HG03025 (cell line): ENCODE measurements at regions not wholly inside any gene's neighbourhood (a gene's known extent, or its start where the extent isn't known, plus 50 kb on each side); places are given as distances from the start of the nearest gene placed in this dataset.
"Not testable (repeated sequence)": the region's sequence is repeated elsewhere in the genome, so short reads cannot be mapped to it uniquely, and the experiment has no call there.

ENCODE experiments used
- ATAC-seq: cut with Tn5 transposase; IDR thresholded peaks from one replicate; pipeline ENCODE4 v1.9.1; 2021; ENCODE audit warnings: mild to moderate bottlenecking, moderate library complexity; ENCODE audit not compliant: unreplicated experiment, low FRiP score

DNA sequence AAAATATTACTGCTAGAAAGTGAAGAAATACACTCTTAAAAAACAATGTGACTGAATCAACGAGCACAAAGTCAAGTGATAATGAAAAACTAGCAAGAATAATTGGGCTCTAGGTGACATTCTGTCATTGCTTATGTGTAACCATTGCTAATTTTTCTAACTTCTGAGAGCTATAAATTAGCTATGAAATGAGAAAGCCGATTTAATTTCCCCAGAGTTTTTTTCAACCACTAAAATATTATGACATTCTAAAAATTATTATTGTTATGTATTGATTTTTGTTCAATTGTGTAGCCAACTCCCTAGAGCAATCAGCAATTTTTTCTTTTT is 458.6 kb upstream of the ATXN8OS start:
- ATAC-seq = no peak

DNA sequence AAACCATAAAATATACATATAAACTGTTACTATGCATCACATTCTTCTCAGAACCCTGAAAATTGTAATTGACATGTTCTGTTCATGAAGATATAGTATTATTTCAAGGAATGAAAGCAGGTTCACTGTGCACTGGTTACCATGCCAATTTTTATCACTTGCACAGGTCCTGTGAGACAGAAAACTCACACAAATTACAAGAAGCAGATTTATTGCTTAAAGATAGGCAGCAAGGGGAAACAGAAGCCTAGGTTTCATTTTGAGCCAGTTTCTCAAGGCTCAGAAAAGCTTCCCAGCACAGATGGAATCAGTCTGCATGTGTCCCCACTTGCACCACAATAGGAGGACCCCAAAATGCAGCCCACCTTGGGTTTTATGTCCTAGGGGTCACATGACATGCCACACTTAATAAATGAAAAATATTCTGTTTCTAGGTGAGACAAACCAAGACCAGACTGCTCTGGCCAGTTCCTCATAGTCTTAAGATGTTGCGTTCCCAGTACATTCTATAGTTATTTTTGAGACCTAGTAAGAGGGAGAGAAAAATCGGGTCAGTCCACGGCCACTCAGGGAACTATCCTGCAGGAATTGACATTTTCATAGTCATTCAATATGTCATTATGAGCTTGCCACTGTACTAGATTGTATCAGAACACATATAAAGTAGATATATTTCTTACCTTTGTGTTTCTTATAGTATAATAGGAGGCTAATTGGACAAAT is 459.1 kb upstream of the ATXN8OS start:
- ATAC-seq = no peak

DNA sequence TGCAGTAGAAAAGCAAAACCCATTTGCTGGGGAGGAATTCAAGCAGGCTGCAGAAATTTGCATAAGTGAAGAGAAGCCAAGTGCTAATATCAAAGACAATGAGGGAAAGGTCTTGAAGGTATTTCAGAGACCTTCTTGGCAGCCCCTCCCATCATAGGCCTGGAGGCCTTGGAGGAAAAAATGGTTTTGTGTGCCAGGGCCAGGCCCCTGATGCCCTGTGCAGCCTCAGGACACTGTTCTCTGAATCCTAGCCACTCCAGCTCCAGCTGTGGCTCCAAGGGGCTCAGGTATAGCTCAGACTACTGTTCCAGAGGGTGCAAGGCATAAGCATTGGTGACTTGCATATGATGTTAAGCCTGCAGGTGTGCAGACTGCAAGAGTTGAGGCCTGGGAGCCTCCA is 463.2 kb upstream of the ATXN8OS start:
- no peak for ATAC-seq

- no peak for ATAC-seq
Observed at GRCh38 chr13:69641773-69642172, 465.9 kb upstream of the ATXN8OS start.

DNA sequence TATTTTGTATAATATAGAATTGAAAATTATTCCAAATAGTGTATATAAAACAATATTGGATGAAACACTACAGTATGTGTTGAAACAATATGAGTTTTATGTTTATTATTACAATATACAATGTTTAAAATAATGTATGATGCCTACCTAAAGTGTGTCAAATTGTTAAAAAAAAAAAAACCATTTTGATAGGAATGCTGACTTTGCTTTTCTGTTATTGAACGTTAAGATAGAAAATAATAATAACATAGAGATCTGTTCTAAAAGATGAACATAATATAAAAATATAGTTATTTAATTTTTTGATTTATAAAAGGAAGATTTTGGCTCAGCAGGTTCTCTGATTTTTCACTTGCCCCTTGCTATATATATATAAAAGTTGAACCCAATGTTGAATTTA is 474.6 kb upstream of the ATXN8OS start:
- ATAC-seq = no peak

DNA sequence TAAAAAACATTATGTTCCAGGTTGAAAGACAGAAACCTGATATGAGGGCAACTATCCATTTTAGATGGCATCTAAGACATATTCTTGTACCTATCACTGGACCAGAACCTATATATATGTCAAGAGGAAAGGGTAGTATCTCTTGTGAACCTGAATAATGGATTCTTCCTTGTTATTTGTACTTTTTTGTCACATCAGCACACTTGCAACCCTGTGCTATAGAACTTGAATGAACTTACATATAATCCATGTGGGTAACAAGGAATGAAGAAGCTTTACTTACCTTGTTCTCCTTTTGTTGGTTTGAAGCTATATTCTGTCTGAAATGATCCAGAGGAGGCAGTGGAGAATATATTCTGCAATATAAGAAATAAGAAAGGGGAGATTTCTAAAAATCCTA is 483.7 kb upstream of the ATXN8OS start:
- no peak for ATAC-seq

- ATAC-seq = no peak
Observed at GRCh38 chr13:69619651-69620050, 488.0 kb upstream of the ATXN8OS start.

DNA sequence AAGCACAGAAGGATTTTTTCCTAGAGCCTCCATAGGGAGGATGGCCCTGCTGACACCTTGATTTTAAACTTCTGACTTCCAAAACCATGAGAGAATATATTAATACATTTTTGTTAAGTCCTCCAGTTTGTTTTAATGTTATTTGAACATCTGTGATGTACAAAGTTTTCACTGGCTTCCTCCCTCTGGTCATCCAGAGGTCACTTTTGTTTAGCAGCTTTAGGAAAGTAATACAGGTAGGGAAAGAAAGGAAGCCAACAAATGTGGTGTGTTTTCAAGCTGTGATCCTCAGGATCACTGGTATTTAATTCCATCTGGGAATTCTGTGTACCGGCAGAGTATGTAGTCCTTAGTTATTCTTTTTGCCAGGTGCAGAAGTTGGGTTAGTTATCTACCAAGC is 488.8 kb upstream of the ATXN8OS start:
- no peak for ATAC-seq

GRCh38 chr13:69618393-69618792 is 489.2 kb upstream of the ATXN8OS start:
- ATAC-seq = no peak

- ATAC-seq = no peak
Observed at GRCh38 chr13:69617587-69617986, 490.0 kb upstream of the ATXN8OS start.

DNA sequence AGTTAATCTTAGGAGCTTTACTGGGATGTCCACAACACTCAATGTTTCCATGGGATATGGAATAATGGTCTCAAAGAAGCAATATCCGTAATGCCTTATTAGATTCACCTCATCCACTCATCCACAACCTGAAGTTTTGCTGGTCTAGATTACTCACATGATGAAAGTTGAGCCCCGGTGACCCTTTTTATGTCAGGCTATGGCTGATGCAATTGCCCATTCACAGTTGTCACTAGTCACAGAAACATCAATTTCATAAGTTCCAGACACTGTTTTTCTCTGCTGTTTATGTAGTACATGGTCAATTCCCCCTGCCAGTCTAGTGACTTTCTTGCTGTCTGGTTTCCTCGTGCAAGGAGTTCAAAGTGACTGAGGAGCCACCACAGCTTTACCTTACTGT is 491.2 kb upstream of the ATXN8OS start:
- no peak for ATAC-seq

DNA sequence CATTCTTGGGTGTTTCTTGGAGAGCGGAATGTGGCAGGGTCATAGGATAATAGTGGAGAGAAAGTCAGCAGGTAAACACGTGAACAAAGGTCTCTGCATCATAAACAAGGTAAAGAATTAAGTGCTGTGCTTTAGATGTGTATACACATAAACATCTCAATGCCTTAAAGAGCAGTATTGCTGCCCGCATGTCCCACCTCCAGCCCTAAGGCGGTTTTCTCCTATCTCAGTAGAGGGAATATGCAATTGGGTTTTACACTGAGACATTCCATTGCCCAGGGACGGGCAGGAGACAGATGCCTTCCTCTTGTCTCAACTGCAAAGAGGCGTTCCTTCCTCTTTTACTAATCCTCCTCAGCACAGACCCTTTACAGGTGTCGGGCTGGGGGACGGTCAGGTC is 492.6 kb upstream of the ATXN8OS start:
- ATAC-seq = not testable (repeated sequence)

DNA sequence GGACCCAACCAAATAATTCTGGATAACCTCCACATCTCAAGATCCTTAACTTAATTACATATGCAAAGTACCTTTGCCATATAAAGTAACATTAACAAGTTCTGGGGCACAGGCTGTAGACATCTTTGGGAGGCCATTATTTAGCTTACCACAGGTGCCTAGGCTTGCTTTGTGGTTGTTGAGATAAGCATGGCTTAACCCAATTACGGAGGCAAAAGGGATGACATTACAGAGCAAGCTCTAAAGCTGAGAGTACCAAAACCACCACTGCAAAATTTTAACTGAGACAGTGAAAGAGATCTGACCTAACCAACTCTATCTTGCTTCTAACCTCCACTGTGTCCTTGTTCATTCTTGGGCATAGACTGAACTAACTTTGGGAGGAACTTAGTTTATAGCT is 502.9 kb upstream of the ATXN8OS start:
- no peak for ATAC-seq

DNA sequence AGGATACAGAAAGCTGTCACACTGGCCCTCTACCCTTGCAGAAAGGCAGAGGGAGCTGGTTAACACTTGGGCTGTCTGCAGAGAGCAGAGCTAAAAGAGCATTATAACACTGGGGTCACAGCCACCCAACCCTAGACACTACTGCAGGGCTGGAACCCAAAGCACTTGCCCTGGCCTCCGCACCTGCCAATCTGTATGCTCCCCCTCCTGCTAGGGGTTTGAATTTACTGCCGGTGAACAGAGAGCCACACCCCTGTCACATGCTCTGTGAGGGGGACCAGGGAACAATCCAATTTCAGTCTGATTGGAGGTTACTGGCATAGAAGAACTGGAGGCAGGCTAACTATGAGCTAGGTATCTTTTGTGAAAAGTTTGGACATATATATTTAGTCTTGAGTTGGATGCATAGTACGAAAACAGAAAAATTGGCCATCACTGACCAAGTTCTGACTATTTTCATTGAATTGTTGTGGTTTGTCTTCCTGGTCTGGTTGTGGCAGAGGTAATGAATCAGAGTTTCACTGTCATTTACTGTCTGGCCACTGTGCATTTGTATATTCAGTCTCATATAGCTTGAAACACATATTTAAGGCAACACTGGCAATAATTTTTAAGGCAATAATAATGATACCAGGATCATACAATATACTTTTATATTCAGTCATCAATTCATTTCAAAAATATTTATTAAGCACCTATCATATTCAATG is 504.3 kb upstream of the ATXN8OS start:
- ATAC-seq = no peak

DNA sequence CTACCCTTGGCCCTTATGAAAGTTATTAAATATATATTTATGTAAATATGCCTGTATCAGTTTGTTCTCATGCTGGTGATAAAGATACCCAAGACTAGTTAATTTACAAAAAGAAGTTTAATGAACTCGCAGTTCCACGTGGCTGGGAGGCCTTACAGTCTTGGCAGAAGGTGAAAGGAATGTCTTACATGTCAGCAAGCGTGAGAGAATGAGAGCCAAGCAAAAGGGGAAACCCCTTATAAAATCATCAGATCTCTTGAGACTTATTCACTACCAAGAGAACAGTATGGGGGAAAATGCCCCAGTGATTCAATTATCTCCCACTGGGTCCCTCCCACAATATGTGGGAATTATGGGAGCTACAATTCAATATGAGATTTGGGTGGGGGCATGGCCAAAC is 506.0 kb upstream of the ATXN8OS start:
- ATAC-seq = no peak

GRCh38 chr13:69600811-69601210 is 506.8 kb upstream of the ATXN8OS start:
- no peak for ATAC-seq

DNA sequence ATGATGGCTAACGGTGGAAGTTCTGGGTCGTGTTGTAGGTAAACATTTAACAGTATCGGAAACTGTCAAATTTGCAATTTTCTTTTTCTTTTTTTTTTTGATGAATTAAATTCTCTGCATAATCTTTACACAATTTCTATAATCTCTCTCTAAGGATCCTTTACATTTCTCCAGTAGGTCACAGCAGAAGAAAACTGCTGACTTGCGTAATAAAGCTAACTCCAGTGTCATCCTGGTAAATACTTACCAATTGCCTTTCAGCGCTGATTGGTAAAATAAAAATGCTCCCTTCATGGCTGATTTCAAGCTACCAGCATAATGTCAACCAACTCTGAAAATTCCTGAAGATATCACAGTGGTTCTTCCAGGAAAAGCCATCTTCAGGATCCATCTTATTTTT is 510.5 kb upstream of the ATXN8OS start:
- no peak for ATAC-seq

DNA sequence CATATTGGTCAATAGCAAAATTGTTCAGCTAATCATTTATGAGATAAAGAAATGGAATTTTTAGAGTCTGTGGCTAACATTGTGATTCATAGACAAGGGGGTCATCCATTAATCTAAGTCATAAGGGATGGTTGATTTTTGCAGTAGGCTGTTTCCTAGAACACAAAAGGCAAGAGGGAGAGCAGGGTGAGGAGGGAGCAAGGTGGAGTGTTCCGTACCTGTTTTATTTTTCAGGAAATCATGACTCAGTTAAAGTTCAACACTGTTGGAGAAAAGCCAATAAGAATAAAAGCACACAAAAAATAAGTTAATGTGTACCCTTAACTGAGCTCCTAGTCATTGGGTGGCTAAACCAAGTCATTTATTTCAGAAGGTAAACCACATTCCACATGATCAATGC is 512.4 kb upstream of the ATXN8OS start:
- no peak for ATAC-seq

GRCh38 chr13:69591437-69591836 is 516.2 kb upstream of the ATXN8OS start:
- no peak for ATAC-seq

DNA sequence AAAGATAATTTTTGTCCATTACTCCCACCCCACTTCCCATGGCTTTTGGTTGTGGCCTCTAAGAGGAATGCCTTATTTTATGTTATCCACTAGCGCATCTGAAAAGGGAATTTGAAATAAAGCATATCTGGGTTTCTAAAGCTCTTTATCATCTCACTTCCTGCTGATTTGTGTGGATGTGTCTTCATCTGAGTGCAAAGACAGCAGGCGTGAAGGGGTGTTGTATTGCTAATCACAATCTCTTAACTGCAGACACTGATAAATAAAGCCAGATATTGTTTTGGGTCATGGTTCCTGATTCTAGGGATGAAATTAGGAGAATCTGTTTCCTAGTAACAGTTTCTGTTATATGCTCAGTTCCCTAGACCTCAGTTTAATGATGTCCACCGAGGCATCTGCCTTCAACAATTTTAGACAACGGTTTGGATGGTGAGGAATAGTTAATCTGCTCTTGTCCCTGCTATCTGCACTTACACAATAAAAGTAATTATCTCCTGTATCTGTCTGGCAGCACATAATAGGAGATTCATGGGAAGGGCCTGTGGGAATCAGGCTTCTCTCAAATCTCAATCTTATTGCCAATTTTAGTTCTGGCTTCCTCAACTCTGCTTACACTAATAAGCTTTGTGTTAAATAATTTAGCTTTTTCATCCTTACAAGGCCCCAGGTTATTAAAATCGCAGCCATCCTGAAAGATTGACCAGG is 517.9 kb upstream of the ATXN8OS start:
- no peak for ATAC-seq

DNA sequence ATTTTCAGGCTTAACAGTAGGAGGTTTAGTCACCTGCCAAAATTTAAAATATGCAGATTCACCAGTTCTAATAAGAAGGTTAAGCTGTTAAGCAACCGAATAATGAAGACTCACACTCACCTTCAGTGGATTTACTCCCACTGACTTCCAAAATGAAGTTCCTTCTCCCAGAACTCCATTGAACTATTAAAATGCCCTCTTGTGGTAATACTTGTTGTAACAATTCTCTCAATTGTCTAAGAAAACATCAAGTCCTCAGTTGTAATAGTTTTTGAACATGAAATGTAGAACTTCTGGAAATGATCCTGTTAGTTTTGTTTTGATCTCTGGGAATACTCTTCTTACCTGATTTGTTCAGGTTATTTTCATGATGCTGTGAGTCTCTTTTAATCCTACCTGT is 522.0 kb upstream of the ATXN8OS start:
- no peak for ATAC-seq

DNA sequence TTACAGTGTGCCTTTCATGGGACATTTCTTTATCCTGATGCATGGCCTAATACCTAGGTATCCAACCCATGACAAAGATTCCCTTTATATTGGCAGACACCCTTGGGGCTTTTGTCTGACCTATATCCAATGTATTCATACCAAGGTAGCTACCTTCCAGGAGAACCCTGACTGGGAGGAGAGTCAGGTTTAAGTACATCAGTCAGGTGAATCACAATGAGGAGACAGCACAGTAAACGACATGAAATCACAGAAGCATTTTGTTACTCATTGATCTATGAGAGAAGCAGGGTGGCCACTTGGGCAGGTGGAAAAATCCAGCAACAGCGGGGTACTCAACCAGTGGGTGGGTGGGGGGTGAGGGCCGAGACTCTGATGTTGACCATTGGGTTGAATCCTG is 527.4 kb upstream of the ATXN8OS start:
- ATAC-seq = no peak
